ENCODE measurements at regions not wholly inside any gene's neighbourhood (a gene's known extent, or its start where the extent isn't known, plus 50 kb on each side); places are given as distances from the start of the nearest gene placed in this dataset.

- no peak for TF ChIP-seq CTCF (IDR thresholded peaks at IDR 0.05)
- TF ChIP-seq POLR2A (IDR thresholded peaks at IDR 0.05), result no peak
- TF ChIP-seq EP300 (IDR thresholded peaks at IDR 0.05), result no peak
Measured at GRCh38 chr4:138843616-138844015, 172.0 kb upstream of the NOCT start.
